GM18505 (cell line): ENCODE measurements at regions not wholly inside any gene's neighbourhood (a gene's known extent, or its start where the extent isn't known, plus 50 kb on each side); places are given as distances from the start of the nearest gene placed in this dataset.

ENCODE experiments used
- ATAC-seq: cut with Tn5 transposase; IDR thresholded peaks from one replicate; pipeline ENCODE4 v1.9.1; 2021; ENCODE audit not compliant: unreplicated experiment
- POLR2A ChIP-seq: IDR thresholded peaks from 4 replicates; pipeline ENCODE4 v1.6.1; 2011; ENCODE audit warnings: borderline replicate concordance; ENCODE audit not compliant: insufficient read depth, insufficient read length; ENCODE audit errors: extremely low read depth

DNA sequence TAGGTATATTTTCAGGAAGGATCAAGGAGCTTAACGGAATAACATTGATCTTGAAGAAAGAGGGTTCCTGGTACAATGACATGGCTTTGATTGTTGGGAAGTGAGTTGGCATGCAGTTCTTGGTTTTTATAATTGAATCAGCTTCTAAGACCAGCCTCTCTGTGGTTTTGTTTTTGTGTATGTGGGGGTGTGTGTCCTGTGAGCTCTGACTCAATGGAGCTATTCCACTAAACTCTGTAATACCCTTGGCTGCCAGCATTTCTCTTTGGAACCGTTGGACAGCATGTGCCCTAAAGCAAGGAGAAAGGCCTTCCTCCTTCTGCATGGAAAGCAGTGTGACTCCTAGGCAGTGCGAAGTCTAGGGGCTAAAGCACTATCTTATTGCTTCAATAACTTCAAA, 124.8 kb downstream of the EDEM1 start:
- ATAC-seq, result no peak
- no peak for TF ChIP-seq POLR2A

DNA sequence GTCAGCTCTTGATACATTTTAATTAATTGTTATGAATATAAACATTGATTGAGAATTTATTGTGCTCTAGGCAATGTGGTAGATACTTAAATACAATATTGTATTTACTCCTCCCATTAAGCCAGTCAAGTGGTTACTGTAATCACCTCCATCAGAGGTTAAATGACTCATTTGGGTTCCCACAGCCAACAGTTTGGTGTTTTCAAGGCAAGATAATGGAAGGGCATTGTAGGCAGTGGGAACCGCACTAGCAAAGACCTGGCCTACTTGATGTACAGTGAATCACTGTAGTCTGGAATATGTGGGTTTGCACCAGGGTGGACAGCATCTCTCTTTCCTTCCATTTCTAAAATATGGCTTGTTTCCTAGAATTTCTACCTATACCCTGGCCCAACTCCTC, 127.4 kb downstream of the EDEM1 start:
- ATAC-seq, result no peak
- TF ChIP-seq POLR2A, result no peak

DNA sequence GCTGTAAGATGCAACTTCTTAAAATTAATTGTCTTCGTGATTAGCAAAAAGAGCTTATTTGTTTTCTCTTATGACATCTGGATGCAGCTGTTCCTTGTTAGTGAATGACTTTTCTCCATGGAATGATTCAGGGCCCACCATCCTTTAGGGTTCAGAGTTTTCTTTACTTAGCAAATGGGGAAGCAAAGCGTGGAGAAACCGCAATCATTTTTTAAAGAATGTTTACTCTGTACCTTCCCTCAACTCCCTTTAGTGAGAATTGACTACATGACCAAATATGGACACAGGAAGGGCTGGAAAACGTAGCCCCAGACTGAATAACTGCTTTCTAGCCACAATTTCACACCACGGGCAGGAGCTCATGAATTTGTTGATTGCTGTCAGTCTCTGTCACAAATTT, 130.1 kb downstream of the EDEM1 start:
- no peak for TF ChIP-seq POLR2A
- ATAC-seq, result no peak

DNA sequence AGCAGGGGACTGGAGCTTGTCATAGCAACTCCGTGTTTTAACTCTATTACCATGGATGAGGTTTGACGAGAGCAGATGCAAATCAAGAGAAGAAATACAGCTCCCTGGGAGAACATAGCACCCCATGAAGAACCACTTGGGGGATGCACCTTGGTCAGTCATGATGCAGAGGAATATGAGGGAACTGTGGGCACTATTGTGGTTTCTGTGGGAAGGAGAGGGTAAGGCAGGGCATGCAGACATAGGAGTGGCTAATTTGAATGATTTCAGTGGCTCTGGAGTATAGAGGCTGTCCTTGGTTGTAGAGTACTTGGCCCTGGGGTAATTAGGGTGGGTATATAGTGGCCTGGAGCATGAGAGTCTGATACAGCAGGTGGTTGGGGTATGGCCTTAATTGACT, 131.9 kb downstream of the EDEM1 start:
- ATAC-seq, result no peak
- no peak for TF ChIP-seq POLR2A

DNA sequence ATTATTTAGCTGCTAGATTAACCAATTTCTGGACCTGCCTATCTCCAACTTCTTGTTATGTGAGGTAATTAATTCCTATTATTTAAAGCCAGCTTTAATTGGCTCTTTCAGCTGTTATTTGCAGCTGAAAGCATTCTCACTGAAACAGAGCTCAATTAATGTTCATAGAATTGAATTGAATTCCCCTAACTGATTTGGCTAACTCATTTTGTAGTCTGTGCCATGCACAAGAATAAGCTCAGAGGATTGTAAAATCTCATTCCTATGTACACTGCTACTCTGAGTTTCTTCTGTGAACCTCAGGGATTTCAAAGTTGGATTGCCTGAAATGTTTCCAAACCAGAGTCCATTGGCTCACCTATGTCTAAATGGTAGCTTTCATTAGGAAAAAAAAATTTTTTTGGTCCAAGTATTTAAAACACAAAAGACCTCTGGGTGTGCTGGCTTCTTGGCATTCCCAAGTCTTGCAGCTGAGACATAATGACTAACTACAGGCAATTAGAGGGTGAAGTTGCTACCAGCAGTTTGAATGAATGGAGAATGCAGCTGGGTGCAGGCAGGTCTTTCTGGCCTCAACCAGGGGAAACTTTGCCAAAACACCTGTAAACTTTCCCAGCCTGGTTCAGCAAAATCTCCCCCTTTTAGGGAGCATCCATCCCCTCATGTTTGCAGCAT, 134.3 kb downstream of the EDEM1 start:
- ATAC-seq, result no peak
- no peak for TF ChIP-seq POLR2A

DNA sequence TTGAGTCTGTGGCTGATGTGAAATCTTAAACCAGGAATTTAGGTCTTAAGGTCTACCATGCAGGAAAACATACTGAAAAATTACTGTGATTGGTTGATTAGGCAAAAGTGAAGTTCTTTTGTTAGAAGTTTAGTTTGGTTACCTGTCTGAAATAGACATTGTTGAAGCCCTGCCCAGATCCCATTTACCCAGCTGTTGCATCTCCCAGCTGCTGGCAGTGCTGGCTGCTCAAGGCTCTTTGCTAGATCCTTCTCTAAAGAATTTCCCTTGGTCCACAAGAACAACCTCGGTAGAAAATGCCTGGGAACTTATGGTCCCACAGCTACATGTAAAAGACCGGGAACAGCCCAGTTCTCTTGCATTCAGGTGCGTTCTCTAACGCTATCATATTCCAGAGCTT, 137.3 kb downstream of the EDEM1 start:
- no peak for TF ChIP-seq POLR2A
- no peak for ATAC-seq

DNA sequence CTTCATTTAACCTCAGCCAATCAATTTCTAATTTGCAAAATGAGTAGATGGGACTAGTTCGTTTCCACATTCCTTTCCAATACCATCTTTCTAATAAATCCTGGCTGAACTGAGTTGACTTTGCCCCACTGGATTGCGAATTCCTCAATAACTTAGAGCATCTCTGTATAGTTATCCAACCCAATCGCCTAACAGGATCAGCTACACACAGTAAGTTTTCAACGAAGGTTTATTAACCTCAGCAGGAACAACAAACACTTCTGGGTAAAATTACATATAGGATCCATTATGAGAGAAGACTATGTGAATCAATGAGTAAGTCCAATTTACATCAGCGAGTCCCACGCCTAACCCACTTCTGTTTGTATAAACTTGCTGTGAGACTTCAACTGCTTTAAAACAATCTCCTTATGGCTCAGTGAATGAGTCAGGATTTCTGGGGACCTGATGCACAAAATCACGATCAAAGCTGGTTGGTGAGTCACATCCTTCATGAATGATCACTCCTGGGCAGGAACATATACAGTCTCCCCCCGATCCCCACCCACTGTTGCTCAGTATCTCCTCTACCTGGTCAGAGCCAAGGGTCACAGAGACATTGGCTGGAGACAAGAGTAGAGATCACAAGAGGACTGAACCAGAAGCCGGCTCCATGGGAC, 142.8 kb downstream of the EDEM1 start:
- no peak for TF ChIP-seq POLR2A
- no peak for ATAC-seq

DNA sequence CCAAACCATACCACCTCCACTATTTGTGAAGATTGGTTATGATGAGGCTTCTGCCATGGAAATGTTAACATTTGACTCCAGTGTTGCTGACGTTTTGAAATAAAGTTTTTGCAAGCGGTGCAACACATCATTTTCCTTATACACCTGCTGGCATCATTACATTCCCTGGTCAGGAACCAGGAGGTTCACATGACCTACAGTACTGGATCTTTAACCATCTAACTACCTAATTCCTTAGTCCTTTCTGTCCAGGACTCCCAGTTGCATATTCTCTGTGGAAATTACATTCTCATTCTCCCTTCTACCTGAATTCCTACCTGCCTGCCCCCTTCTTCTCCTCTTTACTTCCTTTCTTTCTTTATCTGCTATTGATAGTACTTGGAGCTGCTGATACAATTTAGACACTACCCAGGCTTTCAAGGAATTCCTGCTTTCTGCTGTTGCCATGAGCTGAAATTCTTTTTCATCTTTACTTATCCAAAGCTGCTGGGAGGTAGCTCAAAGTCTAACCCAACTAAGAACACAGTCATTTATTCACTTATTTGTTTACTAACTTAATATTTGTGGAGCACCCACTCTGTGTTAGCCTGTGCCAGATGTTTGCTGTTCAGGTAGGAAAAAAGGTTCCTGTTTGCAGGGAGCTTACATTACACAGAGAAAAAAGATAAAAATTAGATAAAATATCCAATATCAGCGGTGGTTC, 144.2 kb downstream of the EDEM1 start:
- TF ChIP-seq POLR2A, result no peak
- no peak for ATAC-seq

DNA sequence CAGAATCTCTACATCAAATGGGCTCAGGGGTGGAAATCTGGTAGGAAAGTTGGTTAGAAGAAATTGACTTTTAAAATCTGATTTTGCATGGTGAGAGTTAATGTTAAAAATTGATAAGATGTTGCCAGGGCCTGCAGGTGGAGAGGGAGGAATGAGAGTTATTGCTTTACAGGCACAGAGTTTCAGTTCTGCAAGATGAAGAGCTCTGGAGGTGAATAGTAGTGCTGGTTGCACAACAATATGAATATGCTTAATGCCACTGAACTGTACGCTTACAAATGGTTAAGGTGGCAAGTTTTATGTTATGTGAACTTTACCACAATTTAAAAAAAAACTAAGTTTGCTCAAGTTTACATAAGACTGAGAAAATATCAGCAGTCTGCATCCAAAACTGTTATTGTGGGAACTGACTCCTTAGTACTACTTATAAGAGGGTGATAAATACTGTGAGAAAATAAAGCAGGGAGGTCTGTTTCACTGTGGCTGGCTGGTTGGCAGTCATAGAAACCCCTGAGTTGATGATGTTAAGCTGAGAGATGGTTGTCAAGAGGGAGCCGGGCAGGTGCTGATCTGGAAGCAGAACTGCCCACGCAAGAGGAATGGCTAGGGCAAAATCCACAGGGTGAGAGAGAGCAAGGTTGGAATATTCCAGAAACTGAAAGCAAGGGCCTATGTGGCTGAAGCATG, 144.9 kb downstream of the EDEM1 start:
- no peak for ATAC-seq
- no peak for TF ChIP-seq POLR2A

DNA sequence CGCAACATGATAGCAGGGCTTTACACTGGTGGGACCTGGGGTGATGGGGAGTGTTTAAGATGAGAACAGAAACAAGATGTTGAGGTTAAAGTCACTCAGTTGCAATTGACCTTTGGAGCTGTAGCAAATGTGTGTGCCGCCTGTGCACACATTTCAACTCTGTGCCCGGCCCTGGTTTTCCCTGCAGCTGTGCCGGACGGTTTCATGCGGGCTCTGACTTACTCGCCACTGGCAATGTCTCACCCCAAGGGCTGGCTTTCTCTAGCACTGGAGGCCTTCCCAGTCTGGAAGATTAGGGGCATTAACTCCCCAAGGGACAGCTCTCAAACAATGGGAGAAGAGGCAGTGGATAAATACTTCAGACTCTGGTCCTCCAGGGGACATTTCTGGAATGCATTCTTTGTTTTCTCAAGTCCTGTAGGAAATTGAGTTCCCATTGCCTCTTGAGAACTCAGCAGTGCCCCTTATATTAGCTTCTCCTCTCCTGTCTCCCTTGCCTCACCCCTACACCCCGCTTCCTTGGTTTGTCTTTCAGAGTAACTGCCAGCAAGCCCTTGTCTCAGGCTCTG, 152.5 kb downstream of the EDEM1 start:
- ATAC-seq, result no peak
- TF ChIP-seq POLR2A, result no peak

DNA sequence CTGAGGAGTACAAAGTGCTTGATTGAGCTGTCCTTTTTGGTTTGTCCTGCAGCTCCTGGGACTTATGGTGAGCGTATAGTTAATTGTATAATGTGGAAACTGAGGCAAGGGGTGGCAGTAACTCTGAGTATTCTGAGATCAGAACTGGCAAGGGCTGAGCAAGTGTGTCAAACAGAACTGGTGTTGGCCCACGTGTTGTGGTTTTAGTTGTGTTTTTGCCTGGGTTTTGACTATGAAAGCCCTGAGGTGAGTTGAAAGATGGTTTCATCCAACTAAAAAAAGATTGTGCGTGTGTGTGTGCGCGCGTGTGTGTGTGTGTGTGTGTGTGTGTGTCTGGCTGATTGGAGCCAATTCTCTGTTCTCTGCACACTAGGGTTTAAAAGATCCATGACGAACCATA, 154.1 kb downstream of the EDEM1 start:
- ATAC-seq, result no peak
- no peak for TF ChIP-seq POLR2A

DNA sequence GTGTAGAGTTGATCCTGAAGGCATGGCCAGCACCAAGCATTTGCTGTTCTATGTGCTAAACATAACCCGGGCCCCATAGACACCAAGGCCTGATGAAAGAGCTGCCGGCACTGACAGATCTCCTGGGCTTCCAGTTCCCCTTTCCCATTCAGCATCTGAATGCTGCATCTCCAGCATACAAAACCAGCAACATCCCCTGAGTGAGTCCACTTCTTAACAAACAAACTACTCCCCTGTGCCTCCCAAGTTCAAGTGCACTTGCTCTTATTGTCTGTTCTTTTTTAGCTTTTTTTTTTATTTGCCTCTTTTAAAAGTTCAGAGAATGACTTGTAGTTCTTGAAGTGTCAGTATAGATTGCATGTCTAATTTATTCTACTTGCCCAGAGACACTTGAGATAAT, 156.0 kb downstream of the EDEM1 start:
- ATAC-seq, result no peak
- TF ChIP-seq POLR2A, result no peak

DNA sequence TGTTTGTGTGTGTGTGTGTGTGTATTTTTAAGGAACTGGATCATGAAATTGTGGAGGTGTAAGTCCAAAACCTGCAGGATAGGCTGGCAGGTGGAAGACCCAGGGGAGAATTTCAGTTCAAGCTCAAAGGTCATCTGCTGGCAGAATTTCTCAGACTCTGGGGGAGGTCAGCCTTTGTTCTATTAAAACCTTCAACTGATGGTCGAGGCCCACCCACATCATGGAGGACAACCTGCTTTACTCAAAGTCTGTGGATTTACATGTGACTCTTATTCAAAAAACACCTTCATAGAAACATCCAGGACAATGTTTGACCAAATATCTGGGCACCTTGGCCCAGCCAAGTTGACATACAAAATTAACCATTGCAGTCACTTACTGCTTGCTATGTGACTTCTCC, 157.2 kb downstream of the EDEM1 start:
- TF ChIP-seq POLR2A, result no peak
- no peak for ATAC-seq
